ENCODE measurements at regions not wholly inside any gene's neighbourhood (a gene's known extent, or its start where the extent isn't known, plus 50 kb on each side); places are given as distances from the start of the nearest gene placed in this dataset.

DNA sequence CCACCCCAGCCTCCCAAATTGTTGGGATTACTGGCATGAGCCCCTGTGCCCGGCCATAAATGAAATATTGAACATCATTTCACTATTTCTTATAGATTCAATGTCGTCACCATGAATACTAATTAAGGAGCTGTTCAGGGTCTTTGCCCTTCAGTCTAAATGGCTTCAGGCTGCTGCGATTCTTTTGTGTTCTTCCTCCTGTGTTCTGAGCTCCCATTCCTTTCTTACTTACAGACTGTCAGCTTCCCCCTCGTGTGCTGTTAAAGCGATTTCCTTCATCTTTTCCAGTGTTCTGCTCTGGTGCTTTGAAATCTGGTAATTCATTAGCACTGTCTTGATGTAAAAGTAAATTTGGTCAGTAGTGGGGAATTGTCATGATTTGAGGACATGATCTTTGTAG is 63.3 kb upstream of the PRDM1 start:
- Histone ChIP-seq H3K36me3 (no peaks in the 10 kb centered on the region), H3K27ac (no peak overlapping the region), H3K9me3 (no peaks in the 10 kb centered on the region), H3K4me1 (peaks cover 10% of the 10 kb centered on the region), H3K4me3 (no peak overlapping the region), H3K27me3 (ENCODE audit: low read depth) (peaks cover 9% of the 10 kb centered on the region)
- DNase-seq (no peak), ATAC-seq (no peak)
- intact Hi-C loops (cut with DNase I): no loop called here
- TF ChIP-seq, protein P1, sequence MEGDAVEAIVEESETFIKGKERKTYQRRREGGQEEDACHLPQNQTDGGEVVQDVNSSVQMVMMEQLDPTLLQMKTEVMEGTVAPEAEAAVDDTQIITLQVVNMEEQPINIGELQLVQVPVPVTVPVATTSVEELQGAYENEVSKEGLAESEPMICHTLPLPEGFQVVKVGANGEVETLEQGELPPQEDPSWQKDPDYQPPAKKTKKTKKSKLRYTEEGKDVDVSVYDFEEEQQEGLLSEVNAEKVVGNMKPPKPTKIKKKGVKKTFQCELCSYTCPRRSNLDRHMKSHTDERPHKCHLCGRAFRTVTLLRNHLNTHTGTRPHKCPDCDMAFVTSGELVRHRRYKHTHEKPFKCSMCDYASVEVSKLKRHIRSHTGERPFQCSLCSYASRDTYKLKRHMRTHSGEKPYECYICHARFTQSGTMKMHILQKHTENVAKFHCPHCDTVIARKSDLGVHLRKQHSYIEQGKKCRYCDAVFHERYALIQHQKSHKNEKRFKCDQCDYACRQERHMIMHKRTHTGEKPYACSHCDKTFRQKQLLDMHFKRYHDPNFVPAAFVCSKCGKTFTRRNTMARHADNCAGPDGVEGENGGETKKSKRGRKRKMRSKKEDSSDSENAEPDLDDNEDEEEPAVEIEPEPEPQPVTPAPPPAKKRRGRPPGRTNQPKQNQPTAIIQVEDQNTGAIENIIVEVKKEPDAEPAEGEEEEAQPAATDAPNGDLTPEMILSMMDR (IDR thresholded peaks at IDR 0.05): no peak

DNA sequence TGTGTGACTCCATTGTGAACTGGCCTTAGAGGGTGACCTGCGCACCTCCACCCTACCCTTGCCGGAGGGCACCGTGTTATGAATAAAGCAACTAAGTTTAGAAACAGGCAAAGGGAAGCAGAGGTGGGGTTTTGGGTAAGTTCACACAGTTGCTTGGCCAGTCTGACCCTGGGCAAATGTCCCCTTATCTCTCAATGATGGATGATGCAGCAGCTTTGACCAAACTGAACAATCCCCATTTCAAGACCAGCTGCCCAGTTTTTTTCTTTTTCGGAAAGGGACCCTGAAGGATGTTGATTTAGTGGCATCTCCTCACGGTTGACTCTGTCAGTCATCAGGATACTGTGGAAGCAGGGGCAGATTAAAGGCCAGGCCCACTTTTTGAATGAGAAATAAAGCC is 68.7 kb upstream of the PRDM1 start:
- no peaks in the 10 kb centered on the region for H3K4me1 ChIP-seq
- no peak overlapping the region for H3K27ac ChIP-seq
- H3K9me3 ChIP-seq: no peaks in the 10 kb centered on the region
- intact Hi-C loops (cut with DNase I): no loop called here
- no peak for ATAC-seq
- no peak for DNase-seq
- H3K36me3 ChIP-seq: no peaks in the 10 kb centered on the region
- TF ChIP-seq, protein P1 (IDR thresholded peaks at IDR 0.05): no peak
- H3K4me3 ChIP-seq: no peak overlapping the region
- peaks cover 10% of the 10 kb centered on the region for H3K27me3 ChIP-seq (ENCODE audit: low read depth)

DNA sequence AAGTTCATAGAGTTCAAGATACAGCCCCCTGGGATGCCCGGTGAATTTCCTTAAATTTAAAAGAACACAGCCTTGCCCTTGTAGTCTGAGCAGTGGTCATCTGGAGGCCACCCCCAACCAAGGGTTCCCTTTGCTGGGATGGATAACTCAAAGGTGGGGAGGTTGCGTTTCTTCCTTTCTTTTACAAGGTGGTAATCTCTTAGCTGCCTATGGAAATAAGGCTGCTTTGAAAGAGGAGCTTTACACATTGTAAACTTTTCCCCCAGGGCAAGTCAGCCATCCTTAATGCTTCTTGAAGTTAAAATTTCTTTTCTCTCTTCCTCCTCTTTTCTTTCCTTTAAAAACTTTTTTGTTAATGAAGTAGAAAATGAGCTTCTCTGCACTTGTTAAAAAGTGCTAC is 71.2 kb upstream of the PRDM1 start:
- TF ChIP-seq, protein P1 (IDR thresholded peaks at IDR 0.05): no peak
- ATAC-seq: no peak
- no peaks in the 10 kb centered on the region for H3K36me3 ChIP-seq
- no peak overlapping the region for H3K4me3 ChIP-seq
- H3K9me3 ChIP-seq: no peaks in the 10 kb centered on the region
- H3K27ac ChIP-seq: no peak overlapping the region
- intact Hi-C loops (cut with DNase I): no loop called here
- H3K4me1 ChIP-seq: no peaks in the 10 kb centered on the region
- H3K27me3 ChIP-seq (ENCODE audit: low read depth): peaks cover 10% of the 10 kb centered on the region
- DNase-seq: no peak

DNA sequence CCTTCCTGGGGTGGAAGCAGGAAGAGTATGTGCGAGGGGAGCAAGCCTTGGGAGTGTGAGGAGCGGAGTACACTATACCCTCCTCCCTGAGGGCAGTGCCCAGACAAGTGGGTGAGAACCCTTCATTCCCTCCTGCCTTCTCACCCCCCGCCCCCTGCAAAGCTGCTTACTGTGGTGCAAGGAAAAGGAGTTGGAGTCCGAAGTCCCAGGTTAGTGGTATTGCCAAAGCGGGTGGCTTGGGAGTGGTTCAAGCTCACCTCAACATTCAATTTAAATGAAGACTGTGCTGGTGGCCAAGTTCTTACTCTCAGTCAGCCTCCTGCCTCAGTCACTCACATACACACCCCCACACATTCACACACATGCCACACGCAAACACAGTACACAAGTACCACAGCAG is 74.7 kb upstream of the PRDM1 start:
- Histone ChIP-seq H3K9me3 (no peaks in the 10 kb centered on the region), H3K36me3 (no peaks in the 10 kb centered on the region), H3K27me3 (ENCODE audit: low read depth) (peaks cover 15% of the 10 kb centered on the region), H3K4me3 (no peak overlapping the region), H3K27ac (no peak overlapping the region), H3K4me1 (no peaks in the 10 kb centered on the region)
- TF ChIP-seq, protein P1 (IDR thresholded peaks at IDR 0.05): no peak
- intact Hi-C loops (cut with DNase I): no loop called here
- peak in 1 of 2 donors; percentile 17 for ATAC-seq
- no peak for DNase-seq

DNA sequence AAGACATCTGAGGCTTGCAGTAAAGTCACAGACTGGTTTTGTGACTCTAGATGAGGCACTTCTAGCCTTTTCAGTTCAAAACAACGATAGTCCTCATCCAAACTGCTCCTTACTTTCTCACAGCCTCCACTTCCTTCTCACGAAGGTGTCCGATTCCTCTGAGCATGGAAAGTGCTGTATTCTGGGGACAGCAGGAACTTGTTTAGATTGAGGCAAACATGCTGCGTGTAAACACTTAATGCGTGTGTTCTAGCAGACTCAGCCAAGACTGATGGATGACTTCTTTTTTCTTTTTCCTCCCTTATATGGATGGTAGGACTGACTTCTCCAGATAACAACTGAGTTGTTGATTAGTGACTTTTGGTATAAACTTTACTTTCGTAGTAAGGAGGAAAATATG is 80.2 kb upstream of the PRDM1 start:
- TF ChIP-seq, protein P1 (IDR thresholded peaks at IDR 0.05): no peak
- no peak overlapping the region for H3K27ac ChIP-seq
- no peak for DNase-seq

DNA sequence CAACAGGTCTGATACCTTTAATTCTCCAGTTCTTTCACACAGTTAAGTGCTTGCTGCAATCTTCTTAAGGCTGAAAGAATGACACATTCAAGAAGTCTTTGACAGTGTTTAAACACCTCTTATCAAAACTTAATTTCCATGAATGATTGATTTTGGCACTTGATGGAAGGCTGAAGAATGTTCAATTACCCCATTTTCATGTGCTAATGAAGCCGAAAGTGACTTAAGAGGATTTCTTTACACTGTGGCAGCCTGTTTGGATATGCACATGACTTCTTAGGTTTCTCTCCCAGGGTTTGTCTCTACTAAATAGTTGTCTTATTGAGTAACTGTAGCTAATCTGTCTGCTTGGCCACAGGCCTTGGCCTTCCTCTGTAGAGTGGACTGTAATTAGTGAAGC is 81.1 kb upstream of the PRDM1 start:
- no peak for DNase-seq
- intact Hi-C loops (cut with DNase I): no loop called here
- ATAC-seq: peak in 1 of 2 donors; percentile 29
- peaks cover 4% of the 10 kb centered on the region for H3K4me1 ChIP-seq
- H3K27me3 ChIP-seq (ENCODE audit: low read depth): peaks cover 13% of the 10 kb centered on the region
- H3K27ac ChIP-seq: no peak overlapping the region
- H3K36me3 ChIP-seq: no peaks in the 10 kb centered on the region
- H3K4me3 ChIP-seq: no peak overlapping the region
- no peaks in the 10 kb centered on the region for H3K9me3 ChIP-seq
- TF ChIP-seq, protein P1 (IDR thresholded peaks at IDR 0.05): no peak

More for the DNA sequence above, 80.2 kb upstream of the PRDM1 start:
- intact Hi-C loops (cut with DNase I): no loop called here
- Histone ChIP-seq H3K4me3 (no peak overlapping the region), H3K4me1 (peaks cover 4% of the 10 kb centered on the region), H3K36me3 (no peaks in the 10 kb centered on the region), H3K27me3 (ENCODE audit: low read depth) (peaks cover 5% of the 10 kb centered on the region), H3K9me3 (no peaks in the 10 kb centered on the region)
- no peak for ATAC-seq

Measured in lower lobe of right lung (tissue), 2 donors.